HG03025 (cell line): ENCODE measurements at regions not wholly inside any gene's neighbourhood (a gene's known extent, or its start where the extent isn't known, plus 50 kb on each side); places are given as distances from the start of the nearest gene placed in this dataset.

Experiments
- ATAC-seq: cut with Tn5 transposase; IDR thresholded peaks from one replicate; pipeline ENCODE4 v1.9.1; 2021; ENCODE audit warnings: mild to moderate bottlenecking, moderate library complexity; ENCODE audit not compliant: unreplicated experiment, low FRiP score

GRCh38 chr1:99152132-99152531, 112.2 kb upstream of the PLPPR4 start:
- ATAC-seq = no peak

GRCh38 chr1:99163671-99164070, 100.6 kb upstream of the PLPPR4 start:
- no peak for ATAC-seq

GRCh38 chr1:99170516-99170915, 93.8 kb upstream of the PLPPR4 start:
- no peak for ATAC-seq

- no peak for ATAC-seq
Observed at GRCh38 chr1:99171184-99171813, 93.0 kb upstream of the PLPPR4 start.

GRCh38 chr1:99173282-99173681, 91.0 kb upstream of the PLPPR4 start:
- ATAC-seq = no peak

GRCh38 chr1:99173900-99174299, 90.4 kb upstream of the PLPPR4 start:
- ATAC-seq = no peak

- ATAC-seq = no peak
Observed at GRCh38 chr1:99176753-99177152, 87.5 kb upstream of the PLPPR4 start.

GRCh38 chr1:99177465-99177864, 86.8 kb upstream of the PLPPR4 start:
- no peak for ATAC-seq

GRCh38 chr1:99180343-99180808, 83.9 kb upstream of the PLPPR4 start:
- peak; percentile 98 for ATAC-seq

GRCh38 chr1:99180915-99181314, 83.4 kb upstream of the PLPPR4 start:
- no peak for ATAC-seq

GRCh38 chr1:99181892-99182291, 82.4 kb upstream of the PLPPR4 start:
- no peak for ATAC-seq

GRCh38 chr1:99185196-99185595, 79.1 kb upstream of the PLPPR4 start:
- ATAC-seq = no peak

- no peak for ATAC-seq
Observed at GRCh38 chr1:99193431-99193830, 70.9 kb upstream of the PLPPR4 start.

GRCh38 chr1:99198393-99198792, 65.9 kb upstream of the PLPPR4 start:
- no peak for ATAC-seq

GRCh38 chr1:99207216-99207615, 57.1 kb upstream of the PLPPR4 start:
- ATAC-seq = no peak
